ENCODE measurements at regions not wholly inside any gene's neighbourhood (a gene's known extent, or its start where the extent isn't known, plus 50 kb on each side); places are given as distances from the start of the nearest gene placed in this dataset.

- TF ChIP-seq ZNF184 (tag by site-specific recombination; IDR thresholded peaks at IDR 0.05) (no peak), CTCF (tag by site-specific recombination; IDR thresholded peaks at IDR 0.05) (no peak), ZBTB21 (tag by site-specific recombination; IDR thresholded peaks at IDR 0.05) (no peak), ZNF48 (tag by site-specific recombination; IDR thresholded peaks at IDR 0.05) (no peak), ZNF311 (tag by site-specific recombination; IDR thresholded peaks at IDR 0.05; ENCODE audit: borderline replicate concordance) (no peak), ZNF121 (tag by site-specific recombination; IDR thresholded peaks at IDR 0.05) (no peak), ATF2 (tag by site-specific recombination; IDR thresholded peaks at IDR 0.05; ENCODE audit: low read depth) (no peak), REST (tag by site-specific recombination; IDR thresholded peaks at IDR 0.05) (no peak)
Measured at GRCh38 chr10:84850826-84851225, 522.4 kb downstream of the CCSER2 start.
